ENCODE measurements at regions not wholly inside any gene's neighbourhood (a gene's known extent, or its start where the extent isn't known, plus 50 kb on each side); places are given as distances from the start of the nearest gene placed in this dataset.

- peak; percentile 5 for DNase-seq
These were observed 121.4 kb upstream of the DST start for GRCh38 chr6:56764081-56764566.

DNA sequence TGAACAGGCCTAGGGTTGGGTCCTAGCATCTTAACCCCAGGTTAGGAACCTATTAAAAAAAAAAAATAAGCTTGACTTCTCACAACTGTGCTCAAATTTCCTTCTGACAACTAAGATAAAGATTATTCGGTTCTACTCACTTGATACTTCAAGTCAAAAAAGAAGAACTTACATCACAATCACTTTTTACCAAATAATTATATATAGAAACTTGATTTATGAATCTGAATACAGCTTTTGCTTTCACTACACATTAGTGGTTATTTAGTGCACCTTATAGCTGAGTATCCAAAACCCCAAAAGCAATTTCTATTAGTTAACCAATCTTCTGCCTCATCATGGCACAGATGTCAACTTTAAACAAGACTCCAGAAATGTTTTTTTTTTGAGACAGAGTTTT lies 119.0 kb upstream of the DST start:
- DNase-seq: no peak

DNA sequence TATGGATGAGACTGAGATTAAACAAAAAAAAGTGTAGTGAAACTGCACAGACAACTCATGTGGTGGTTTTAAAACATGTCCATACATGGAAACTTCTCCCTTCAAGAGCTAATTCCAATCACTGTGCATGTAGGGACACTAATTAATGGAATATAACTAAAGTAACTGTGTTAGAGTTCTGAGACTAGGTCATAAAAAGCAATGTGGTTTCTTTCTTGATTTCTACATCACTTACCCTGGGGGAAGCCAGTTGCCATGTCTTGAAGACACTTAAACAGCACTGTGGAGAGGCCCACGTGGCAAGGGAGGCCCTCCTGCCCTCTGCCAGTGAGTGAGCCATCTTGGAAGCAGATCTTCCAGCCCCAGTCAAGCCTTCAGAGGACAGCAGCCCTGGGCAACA lies 118.2 kb upstream of the DST start:
- DNase-seq: no peak

DNA sequence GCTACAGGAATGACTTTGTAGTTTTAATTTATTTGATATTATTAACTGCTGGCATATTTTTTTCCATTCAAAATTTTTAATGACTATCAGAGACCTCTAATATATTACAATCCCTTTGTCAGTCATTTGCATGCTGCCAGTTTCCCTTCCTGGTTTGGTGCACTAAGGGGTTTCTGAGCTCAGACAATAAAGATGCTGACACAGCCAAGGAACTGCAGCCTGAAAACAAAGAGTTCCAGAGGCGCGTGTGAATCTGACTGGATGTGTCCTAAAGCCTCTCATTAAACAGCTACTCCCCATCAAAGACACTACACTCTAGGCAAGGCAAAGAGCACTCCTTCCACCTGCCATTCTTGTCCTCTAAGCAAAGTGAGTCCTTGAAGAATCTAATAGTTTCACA lies 116.8 kb upstream of the DST start:
- DNase-seq: no peak

GRCh38 chr6:56758553-56758952 lies 115.9 kb upstream of the DST start:
- DNase-seq: no peak

DNA sequence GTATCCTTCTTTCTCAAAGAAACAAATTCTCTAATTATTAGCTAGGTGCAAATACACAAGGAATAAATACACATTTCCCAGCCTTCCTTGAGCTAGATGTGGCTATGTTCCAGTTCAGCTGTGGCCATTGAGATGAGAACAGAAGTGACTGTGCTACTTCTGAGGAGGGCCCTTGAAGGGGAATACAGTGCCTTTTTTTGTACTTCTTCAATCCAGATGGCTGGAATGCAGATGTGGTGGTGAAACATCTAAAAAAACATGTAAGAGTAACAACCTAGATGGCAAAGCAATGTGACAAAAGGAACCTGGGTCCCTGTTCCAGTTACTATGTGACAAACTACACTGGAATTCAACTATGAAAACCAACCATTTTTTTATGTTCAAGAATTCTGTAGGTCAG lies 115.4 kb upstream of the DST start:
- no peak for DNase-seq

DNA sequence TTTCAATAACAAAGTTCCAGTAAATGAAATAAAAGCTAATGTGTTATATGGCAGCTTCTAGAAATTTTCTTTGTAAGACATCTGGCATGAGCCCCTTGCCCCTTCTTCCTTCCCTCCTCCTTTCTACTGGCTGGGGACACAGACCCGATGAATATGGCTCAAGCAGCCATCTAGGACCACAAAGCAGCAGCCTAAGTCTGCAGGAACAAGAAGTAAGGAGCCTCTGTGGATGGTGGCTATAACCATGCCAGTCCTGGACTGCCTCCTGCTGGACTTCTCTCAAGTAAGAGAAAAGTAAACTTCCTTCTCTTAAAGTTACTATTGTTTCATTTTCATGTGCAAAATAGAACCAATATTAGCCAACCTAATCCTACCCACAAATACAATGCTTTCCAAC lies 114.9 kb upstream of the DST start:
- no peak for DNase-seq

GRCh38 chr6:56756791-56757587 lies 114.3 kb upstream of the DST start:
- no peak for DNase-seq

- no peak for DNase-seq
These were observed 113.6 kb upstream of the DST start for GRCh38 chr6:56756219-56756789.

DNA sequence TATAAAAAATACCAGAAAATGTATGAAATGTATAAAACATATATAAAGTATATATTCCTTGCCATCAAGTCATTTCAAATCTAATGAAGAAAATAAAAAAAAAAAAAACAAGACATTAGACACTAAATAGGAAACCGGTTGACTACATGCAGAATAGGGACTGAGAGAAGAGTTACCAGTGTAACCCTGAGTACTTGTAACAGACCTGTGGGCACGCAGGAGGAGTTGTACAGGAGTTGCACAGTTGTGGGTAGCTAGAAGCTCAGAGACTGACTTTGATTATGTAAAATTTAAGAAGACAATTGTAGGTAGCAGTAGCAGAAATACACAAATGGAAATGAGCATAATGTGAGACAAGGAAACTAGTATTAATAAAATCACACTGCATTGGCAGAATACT lies 112.4 kb upstream of the DST start:
- no peak for DNase-seq

DNA sequence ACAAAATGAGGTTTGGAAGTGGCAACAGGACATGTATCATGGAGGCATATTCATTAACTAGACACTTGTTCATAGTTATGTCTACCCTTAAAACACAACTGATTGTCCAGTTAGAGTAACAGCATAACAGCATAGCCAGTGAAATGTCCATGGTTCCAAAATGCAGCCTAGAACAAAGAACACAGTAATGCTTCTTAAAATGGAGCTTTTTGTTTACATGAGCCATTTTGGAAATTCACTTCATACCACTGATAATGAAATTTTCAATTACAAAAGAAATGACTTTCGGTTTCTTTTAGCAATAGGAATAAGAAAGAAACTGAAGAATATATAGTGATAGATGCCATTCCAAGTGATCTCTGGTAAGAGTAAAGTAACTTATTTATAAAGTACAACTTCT lies 111.1 kb upstream of the DST start:
- DNase-seq: no peak

- no peak for DNase-seq
These were observed 109.8 kb upstream of the DST start for GRCh38 chr6:56752534-56752933.

GRCh38 chr6:56752009-56752408 lies 109.3 kb upstream of the DST start:
- no peak for DNase-seq

DNA sequence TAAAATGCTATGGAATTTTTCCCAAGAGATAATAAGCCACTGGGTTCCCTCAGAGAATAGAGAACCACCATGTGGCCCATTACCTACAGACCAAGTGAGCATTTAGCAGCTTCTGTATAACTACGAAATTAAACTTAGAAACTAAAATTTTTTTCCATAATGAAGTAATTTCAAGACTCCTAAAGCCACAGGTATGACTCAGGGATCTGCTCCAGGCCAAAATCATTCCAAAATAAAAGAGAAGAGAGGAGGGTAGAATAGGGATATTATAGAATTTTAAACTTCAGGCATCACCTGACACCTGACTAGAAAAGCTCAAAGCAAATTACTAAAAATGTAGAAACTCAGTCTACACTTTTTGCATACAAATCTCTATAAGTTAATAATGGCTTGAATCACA lies 108.9 kb upstream of the DST start:
- no peak for DNase-seq

DNA sequence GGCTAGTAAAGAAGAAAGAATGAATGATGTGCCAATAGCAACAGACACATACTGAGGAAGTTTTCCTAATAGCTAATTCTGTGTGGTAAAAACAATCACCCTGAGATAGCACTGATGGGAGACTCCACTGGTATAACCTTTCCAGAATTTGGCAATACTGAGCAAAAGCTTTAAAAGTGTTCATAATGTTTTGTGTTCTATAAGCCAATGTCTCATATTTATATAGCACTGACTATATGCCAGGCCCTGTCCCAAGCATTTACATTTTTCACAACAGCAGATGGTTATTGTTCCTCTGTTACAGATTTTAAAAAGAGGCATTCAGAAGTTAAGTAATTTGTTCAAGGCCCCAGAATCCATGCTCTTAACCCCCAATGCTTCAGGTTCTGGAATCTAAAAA lies 108.0 kb upstream of the DST start:
- no peak for DNase-seq

DNA sequence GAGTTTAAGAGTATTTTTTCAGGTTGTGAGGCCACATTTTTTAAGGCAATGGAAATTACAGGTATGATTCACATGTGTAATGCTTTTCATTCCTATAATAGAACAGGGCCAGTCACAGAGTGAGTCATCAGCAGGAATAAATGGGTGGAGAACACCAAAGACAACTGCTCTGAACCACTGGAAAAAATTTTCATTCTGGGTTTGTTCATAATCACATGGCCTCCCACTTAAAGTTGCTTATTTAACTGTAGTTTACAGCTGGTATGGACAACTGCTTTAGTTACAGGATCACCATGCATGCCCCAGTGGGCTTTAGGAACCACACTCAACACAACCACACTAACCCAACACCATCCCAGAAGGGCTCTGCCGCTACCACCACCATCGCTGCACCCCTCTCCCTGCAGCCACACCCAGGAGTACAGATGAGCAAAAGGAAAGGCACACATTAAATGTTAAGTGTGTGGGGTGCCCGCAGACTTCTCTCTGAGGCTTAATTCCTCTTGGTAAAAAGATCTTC lies 107.0 kb upstream of the DST start:
- DNase-seq: peak; percentile 2

DNA sequence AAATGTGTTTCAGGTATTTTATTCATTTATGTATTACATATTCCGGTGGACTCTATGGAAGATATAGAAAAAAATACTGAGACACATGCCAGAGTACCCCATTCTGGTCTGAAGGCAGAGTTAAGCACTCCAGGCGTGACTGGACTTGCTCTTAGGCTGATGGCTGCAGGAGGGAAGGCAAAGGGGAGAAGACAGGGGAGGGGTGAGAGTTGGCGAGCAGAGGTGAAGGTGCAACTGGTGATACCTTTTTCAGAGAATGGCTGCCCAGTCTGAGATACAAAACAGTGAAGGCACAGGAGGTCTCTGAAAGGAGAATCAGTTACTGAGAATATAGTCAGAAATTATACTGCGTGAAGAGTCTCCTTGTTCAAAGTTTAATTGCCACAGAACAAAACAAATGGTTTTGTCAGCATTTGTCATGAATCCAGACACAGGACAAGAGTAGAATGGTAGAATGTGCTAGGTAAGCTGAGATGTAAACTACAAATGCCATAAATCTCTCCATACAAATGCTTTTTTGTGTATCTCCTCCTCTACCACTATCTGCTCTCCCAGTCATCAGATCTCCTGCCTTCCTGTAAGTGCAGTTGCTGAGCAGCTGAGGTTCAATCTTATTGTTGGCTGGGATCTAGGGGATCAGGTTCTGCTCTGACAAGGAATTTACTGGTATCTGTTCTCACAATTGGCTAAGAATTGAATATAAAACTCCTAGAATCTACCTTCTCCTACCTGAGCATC lies 104.2 kb upstream of the DST start:
- DNase-seq: no peak

DNA sequence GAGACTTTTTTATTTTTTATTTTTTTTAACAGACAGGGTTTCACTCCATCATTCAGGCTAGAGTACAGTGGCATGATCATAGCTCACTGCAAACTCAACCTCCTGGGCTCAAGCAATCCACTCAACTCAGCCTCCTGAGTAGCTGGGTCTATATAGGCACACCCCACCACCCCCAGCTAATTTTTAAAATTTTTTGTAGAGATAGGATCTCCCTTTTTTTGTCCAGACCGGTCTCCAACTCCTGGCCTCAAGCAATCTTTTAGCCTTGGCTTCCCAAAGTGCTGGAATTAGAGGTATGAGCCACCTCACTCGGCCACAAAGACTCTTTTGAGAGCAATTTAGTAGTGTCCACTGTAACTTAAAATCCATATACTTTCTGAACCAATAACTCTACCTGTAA lies 103.3 kb upstream of the DST start:
- DNase-seq: no peak

DNA sequence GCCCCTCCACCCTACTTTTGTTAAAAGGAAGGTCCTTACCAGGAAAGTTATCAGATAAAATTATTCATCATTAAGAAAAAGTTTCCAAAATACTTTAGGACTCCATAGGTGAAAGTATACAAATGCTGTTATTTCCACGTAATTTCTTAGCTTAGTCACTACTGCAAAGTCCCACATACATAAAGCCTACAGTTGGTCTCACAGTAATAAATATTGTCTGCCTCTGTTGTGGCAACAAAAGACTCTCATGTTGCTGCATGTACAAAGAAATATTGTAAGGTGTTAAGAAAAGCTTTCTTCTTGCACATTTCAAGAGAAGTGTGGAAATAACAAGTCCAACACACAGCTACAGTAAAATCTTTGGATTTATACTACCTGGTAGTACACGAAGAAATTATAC lies 102.4 kb upstream of the DST start:
- DNase-seq: no peak

DNA sequence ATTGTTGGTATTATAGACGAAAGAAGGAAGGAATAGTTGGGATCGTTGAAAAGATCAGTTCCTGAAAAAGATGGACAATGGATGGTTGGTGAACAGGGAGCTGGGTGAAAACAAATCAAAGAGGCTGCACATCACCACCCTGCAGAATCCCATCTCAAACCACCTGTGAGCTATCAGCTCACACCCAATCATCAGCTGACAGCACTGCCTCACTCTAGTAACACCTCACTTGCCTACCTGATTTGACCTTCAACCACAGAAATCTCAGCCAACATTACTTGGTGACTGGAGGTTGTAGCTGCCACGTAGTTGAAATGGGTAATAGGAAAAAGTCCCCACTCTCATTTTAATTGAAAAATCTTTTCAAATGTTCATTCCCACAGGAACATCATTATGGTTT lies 101.8 kb upstream of the DST start:
- no peak for DNase-seq

DNA sequence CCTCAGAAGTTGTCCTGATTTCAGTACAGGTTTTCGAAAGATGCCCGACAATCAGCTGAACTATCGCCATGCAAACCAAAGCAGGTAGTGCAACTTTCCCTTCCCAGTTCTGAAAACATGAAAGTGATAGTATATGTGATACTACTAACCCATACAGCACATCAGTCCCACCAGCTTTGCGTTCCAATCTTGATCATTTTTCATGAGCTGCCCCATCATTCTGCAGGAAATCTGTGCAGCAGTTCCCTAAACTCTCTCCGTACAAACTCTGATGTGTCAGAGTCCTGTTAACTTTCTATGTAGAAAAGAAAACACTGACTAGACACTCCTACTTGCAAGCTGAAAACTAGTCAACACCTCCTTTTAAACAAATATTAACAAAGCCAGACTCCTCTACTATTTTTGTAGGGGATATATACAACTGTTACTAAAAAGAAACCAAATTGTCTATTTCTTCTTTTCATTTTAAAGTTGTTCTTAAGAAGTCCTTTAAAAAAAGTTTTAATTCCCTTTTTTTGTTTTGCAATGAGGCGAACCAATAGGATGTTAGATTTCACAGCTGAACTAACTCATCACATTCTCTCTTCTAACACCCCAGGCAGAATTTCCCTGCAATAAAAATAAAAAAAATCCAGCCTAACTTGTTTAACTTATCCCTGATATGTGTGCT lies 99.6 kb upstream of the DST start:
- no peak for DNase-seq

- no peak for DNase-seq
These were observed 98.8 kb upstream of the DST start for GRCh38 chr6:56741472-56741871.

All from activated CD4-positive, alpha-beta T cell treated with anti-CD3 and anti-CD28 coated beads, Interleukin-10, Interleukin-2, amounts not matched to agents 100 ng/mL and 50 ng/mL, durations not matched to agents 16 hours and 8 hours (primary cell).